ENCODE measurements at regions not wholly inside any gene's neighbourhood (a gene's known extent, or its start where the extent isn't known, plus 50 kb on each side); places are given as distances from the start of the nearest gene placed in this dataset.
"Not testable (repeated sequence)": the region's sequence is repeated elsewhere in the genome, so short reads cannot be mapped to it uniquely, and the experiment has no call there.

GRCh38 chr9:74414325-74414724 is 82.8 kb upstream of the RORB start:
- no peak overlapping the region for H3K4me3 ChIP-seq (ENCODE audit: low read length)
- no peaks in the 10 kb centered on the region for H3K36me3 ChIP-seq (ENCODE audit: insufficient read depth, low read depth, low read length)
- H3K9me3 ChIP-seq (ENCODE audit: insufficient read depth, low read depth, low read length), result no peaks in the 10 kb centered on the region
- no peaks in the 10 kb centered on the region for H3K27me3 ChIP-seq (ENCODE audit: insufficient read depth, low read length)
- no peaks in the 10 kb centered on the region for H3K4me1 ChIP-seq (ENCODE audit: insufficient read depth, low read length)
- no peak overlapping the region for H3K27ac ChIP-seq (ENCODE audit: low read length)
- H3K9ac ChIP-seq (ENCODE audit: low read depth, low read length), result no peak overlapping the region

- H3K27me3 ChIP-seq (ENCODE audit: insufficient read depth, low read length), result no peaks in the 10 kb centered on the region
- no peaks in the 10 kb centered on the region for H3K4me1 ChIP-seq (ENCODE audit: insufficient read depth, low read length)
- H3K9me3 ChIP-seq (ENCODE audit: insufficient read depth, low read depth, low read length), result no peaks in the 10 kb centered on the region
- no peaks in the 10 kb centered on the region for H3K36me3 ChIP-seq (ENCODE audit: insufficient read depth, low read depth, low read length)
- H3K27ac ChIP-seq (ENCODE audit: low read length), result no peak overlapping the region
- no peak overlapping the region for H3K4me3 ChIP-seq (ENCODE audit: low read length)
- H3K9ac ChIP-seq (ENCODE audit: low read depth, low read length), result no peak overlapping the region
These were observed 81.1 kb upstream of the RORB start for GRCh38 chr9:74415995-74416394.

GRCh38 chr9:74424488-74424887 is 72.6 kb upstream of the RORB start:
- H3K36me3 ChIP-seq (ENCODE audit: insufficient read depth, low read depth, low read length); H3K9ac ChIP-seq (ENCODE audit: low read depth, low read length); H3K4me3 ChIP-seq (ENCODE audit: low read length); H3K27ac ChIP-seq (ENCODE audit: low read length); H3K27me3 ChIP-seq (ENCODE audit: insufficient read depth, low read length); H3K4me1 ChIP-seq (ENCODE audit: insufficient read depth, low read length); H3K9me3 ChIP-seq (ENCODE audit: insufficient read depth, low read depth, low read length): not testable (repeated sequence)

- H3K27ac ChIP-seq (ENCODE audit: low read length), result no peak overlapping the region
- H3K4me1 ChIP-seq (ENCODE audit: insufficient read depth, low read length), result peaks cover 2% of the 10 kb centered on the region; the same call in 1 of the 2 replicates
- no peak overlapping the region for H3K9ac ChIP-seq (ENCODE audit: low read depth, low read length)
- no peaks in the 10 kb centered on the region for H3K36me3 ChIP-seq (ENCODE audit: insufficient read depth, low read depth, low read length)
- no peaks in the 10 kb centered on the region for H3K27me3 ChIP-seq (ENCODE audit: insufficient read depth, low read length)
- no peaks in the 10 kb centered on the region for H3K9me3 ChIP-seq (ENCODE audit: insufficient read depth, low read depth, low read length)
- no peak overlapping the region for H3K4me3 ChIP-seq (ENCODE audit: low read length)
These were observed 65.7 kb upstream of the RORB start for GRCh38 chr9:74431467-74431866.

GRCh38 chr9:74443036-74443750 is 53.9 kb upstream of the RORB start:
- H3K9me3 ChIP-seq (ENCODE audit: insufficient read depth, low read depth, low read length), result no peaks in the 10 kb centered on the region
- H3K27ac ChIP-seq (ENCODE audit: low read length), result no peak overlapping the region
- H3K4me1 ChIP-seq (ENCODE audit: insufficient read depth, low read length), result 0 out of 2 replicates have a peak, but pooled peaks cover 5% of the 10 kb centered on the region
- H3K36me3 ChIP-seq (ENCODE audit: insufficient read depth, low read depth, low read length), result no peaks in the 10 kb centered on the region
- H3K9ac ChIP-seq (ENCODE audit: low read depth, low read length), result no peak overlapping the region
- H3K27me3 ChIP-seq (ENCODE audit: insufficient read depth, low read length), result no peaks in the 10 kb centered on the region
- no peak overlapping the region for H3K4me3 ChIP-seq (ENCODE audit: low read length)

GRCh38 chr9:74444369-74444768 is 52.8 kb upstream of the RORB start:
- Histone ChIP-seq H3K9me3 (ENCODE audit: insufficient read depth, low read depth, low read length) (no peaks in the 10 kb centered on the region), H3K4me3 (ENCODE audit: low read length) (no peak overlapping the region), H3K27me3 (ENCODE audit: insufficient read depth, low read length) (no peaks in the 10 kb centered on the region), H3K36me3 (ENCODE audit: insufficient read depth, low read depth, low read length) (no peaks in the 10 kb centered on the region), H3K4me1 (ENCODE audit: insufficient read depth, low read length) (0 out of 2 replicates have a peak, but pooled peaks cover 5% of the 10 kb centered on the region), H3K9ac (ENCODE audit: low read depth, low read length) (no peak overlapping the region), H3K27ac (ENCODE audit: low read length) (no peak overlapping the region)

Measured in iPS-20b (cell line).